ENCODE measurements at regions not wholly inside any gene's neighbourhood (a gene's known extent, or its start where the extent isn't known, plus 50 kb on each side); places are given as distances from the start of the nearest gene placed in this dataset.

DNA sequence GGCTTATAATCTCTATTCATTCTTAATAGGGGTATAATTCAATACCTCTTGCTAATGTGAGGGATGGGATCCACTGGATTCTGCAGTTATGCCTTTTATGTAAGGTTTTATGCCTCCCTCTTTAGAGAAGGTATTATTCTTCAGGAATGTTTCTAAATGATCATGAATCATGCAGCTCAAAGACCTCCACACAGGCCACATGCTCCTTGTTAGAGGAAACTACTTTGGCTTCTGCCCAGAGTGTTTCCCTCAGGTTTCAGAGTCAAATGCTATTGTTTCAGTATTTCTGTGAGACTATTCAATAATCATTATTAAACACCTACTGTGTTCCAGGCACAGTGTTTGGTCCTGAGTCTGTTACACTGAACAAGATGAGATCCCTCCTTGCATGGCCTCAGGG lies 115.9 kb downstream of the RAB38 start:
- H3K36me3 ChIP-seq (ENCODE audit: control insufficient read depth in 1 of 2, insufficient read depth in 2 of 2, low read length in 2 of 2), result no peaks in the 10 kb centered on the region
- H3K4me2 ChIP-seq (ENCODE audit: low read length), result no peak overlapping the region
- ATAC-seq (no peak), DNase-seq (ENCODE audit: low read depth, low spot score) (no peak)
- ChIA-PET CTCF (no interaction called here), POLR2A (no interaction called here), RAD21 (ENCODE audit: low non-redundant PET in 1 of 2, low total read pairs in 2 of 2, uncharacterized antibody in 2 of 2, unreplicated experiment in 2 of 2) (no interaction called here)
- H3K9me3 ChIP-seq (ENCODE audit: control insufficient read depth in 1 of 2, insufficient read depth in 1 of 2, low read depth in 1 of 2, low read length in 2 of 2), result no peaks in the 10 kb centered on the region
- TF ChIP-seq ATF3 (IDR thresholded peaks at IDR 0.05) (no peak), EGR1 (IDR thresholded peaks at IDR 0.05; ENCODE audit: low read depth) (no peak), SRF (IDR thresholded peaks at IDR 0.05; ENCODE audit: low read depth) (no peak), ZFX (IDR thresholded peaks at IDR 0.05) (no peak), YY1 (IDR thresholded peaks at IDR 0.05; ENCODE audit: extremely low read depth, insufficient replicate concordance, low read depth, low read length) (no peak)
- TF ChIP-seq, protein P1, sequence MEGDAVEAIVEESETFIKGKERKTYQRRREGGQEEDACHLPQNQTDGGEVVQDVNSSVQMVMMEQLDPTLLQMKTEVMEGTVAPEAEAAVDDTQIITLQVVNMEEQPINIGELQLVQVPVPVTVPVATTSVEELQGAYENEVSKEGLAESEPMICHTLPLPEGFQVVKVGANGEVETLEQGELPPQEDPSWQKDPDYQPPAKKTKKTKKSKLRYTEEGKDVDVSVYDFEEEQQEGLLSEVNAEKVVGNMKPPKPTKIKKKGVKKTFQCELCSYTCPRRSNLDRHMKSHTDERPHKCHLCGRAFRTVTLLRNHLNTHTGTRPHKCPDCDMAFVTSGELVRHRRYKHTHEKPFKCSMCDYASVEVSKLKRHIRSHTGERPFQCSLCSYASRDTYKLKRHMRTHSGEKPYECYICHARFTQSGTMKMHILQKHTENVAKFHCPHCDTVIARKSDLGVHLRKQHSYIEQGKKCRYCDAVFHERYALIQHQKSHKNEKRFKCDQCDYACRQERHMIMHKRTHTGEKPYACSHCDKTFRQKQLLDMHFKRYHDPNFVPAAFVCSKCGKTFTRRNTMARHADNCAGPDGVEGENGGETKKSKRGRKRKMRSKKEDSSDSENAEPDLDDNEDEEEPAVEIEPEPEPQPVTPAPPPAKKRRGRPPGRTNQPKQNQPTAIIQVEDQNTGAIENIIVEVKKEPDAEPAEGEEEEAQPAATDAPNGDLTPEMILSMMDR (IDR thresholded peaks at IDR 0.05 in 2 of 3, conservative IDR thresholded peaks at IDR 0.05 in 1 of 3; ENCODE audit: borderline replicate concordance in 1 of 3, insufficient read depth in 1 of 3, low read depth in 2 of 3, low read length in 2 of 3), result no peak
- H3K9ac ChIP-seq (ENCODE audit: low read length), result no peak overlapping the region
- H3K4me3 ChIP-seq (replicated peaks in 1 of 2; ENCODE audit: low read depth in 1 of 2, low read length in 2 of 2), result no peak overlapping the region
- no peaks in the 10 kb centered on the region for H3K9me2 ChIP-seq (ENCODE audit: insufficient read depth)
- H3K27ac ChIP-seq (ENCODE audit: low read depth, low read length), result no peak overlapping the region
- H3K79me2 ChIP-seq (ENCODE audit: insufficient read depth, low read length), result no peaks in the 10 kb centered on the region
- H4K20me1 ChIP-seq (ENCODE audit: insufficient read depth), result no peaks in the 10 kb centered on the region
- BruUV-seq (replicated peaks), result no TSS peak
- intact Hi-C loops (cut with micrococcal nuclease), result no loop called here
- no peak overlapping the region for H2AFZ ChIP-seq (ENCODE audit: low read depth, low read length, poor library complexity, severe bottlenecking)
- no peaks in the 10 kb centered on the region for H3K4me1 ChIP-seq (ENCODE audit: control insufficient read depth in 1 of 2, insufficient read depth in 2 of 2, low read length in 2 of 2)
- H3K27me3 ChIP-seq (ENCODE audit: insufficient read depth, low read length), result no peaks in the 10 kb centered on the region

GRCh38 chr11:88051396-88051795 lies 123.8 kb downstream of the RAB38 start:
- H3K27ac ChIP-seq (ENCODE audit: low read depth, low read length), result no peak overlapping the region
- DNase-seq (ENCODE audit: low read depth, low spot score) (no peak), ATAC-seq (no peak)
- no peaks in the 10 kb centered on the region for H3K9me2 ChIP-seq (ENCODE audit: insufficient read depth)
- H2AFZ ChIP-seq (ENCODE audit: low read depth, low read length, poor library complexity, severe bottlenecking), result no peak overlapping the region
- H3K79me2 ChIP-seq (ENCODE audit: insufficient read depth, low read length), result no peaks in the 10 kb centered on the region
- ChIA-PET CTCF (no interaction called here), POLR2A (no interaction called here), RAD21 (ENCODE audit: low non-redundant PET in 1 of 2, low total read pairs in 2 of 2, uncharacterized antibody in 2 of 2, unreplicated experiment in 2 of 2) (no interaction called here)
- H3K36me3 ChIP-seq (ENCODE audit: control insufficient read depth in 1 of 2, insufficient read depth in 2 of 2, low read length in 2 of 2), result no peaks in the 10 kb centered on the region
- H3K9me3 ChIP-seq (ENCODE audit: control insufficient read depth in 1 of 2, insufficient read depth in 1 of 2, low read depth in 1 of 2, low read length in 2 of 2), result no peaks in the 10 kb centered on the region
- H3K4me1 ChIP-seq (ENCODE audit: control insufficient read depth in 1 of 2, insufficient read depth in 2 of 2, low read length in 2 of 2), result no peaks in the 10 kb centered on the region
- H3K4me2 ChIP-seq (ENCODE audit: low read length), result no peak overlapping the region
- no peak overlapping the region for H3K4me3 ChIP-seq (replicated peaks in 1 of 2; ENCODE audit: low read depth in 1 of 2, low read length in 2 of 2)
- no peaks in the 10 kb centered on the region for H4K20me1 ChIP-seq (ENCODE audit: insufficient read depth)
- BruUV-seq (replicated peaks), result no TSS peak
- H3K27me3 ChIP-seq (ENCODE audit: insufficient read depth, low read length), result no peaks in the 10 kb centered on the region
- TF ChIP-seq ELF1 (IDR thresholded peaks at IDR 0.05; ENCODE audit: borderline replicate concordance, low read depth), result no peak
- TF ChIP-seq, protein P2, sequence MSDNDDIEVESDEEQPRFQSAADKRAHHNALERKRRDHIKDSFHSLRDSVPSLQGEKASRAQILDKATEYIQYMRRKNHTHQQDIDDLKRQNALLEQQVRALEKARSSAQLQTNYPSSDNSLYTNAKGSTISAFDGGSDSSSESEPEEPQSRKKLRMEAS (IDR thresholded peaks at IDR 0.05), result no peak
- TF ChIP-seq POLR2AphosphoS5 (IDR thresholded peaks at IDR 0.05; ENCODE audit: low read depth, low read length), result no peak
- no peak for TF ChIP-seq ZNF274 (IDR thresholded peaks at IDR 0.05; ENCODE audit: low read depth, low read length)
- no peak for TF ChIP-seq SP1 (IDR thresholded peaks at IDR 0.05; ENCODE audit: low read depth)
- no peak for TF ChIP-seq REST (IDR thresholded peaks at IDR 0.05; ENCODE audit: low read depth)
- no peak for TF ChIP-seq YY1 (IDR thresholded peaks at IDR 0.05; ENCODE audit: extremely low read depth, insufficient replicate concordance, low read depth, low read length)
- TF ChIP-seq ATF3 (IDR thresholded peaks at IDR 0.05), result no peak
- no peak overlapping the region for H3K9ac ChIP-seq (ENCODE audit: low read length)
- intact Hi-C loops (cut with micrococcal nuclease), result no loop called here

Data from HCT116 (cell line).